DOHH2 (cell line): ENCODE measurements at regions not wholly inside any gene's neighbourhood (a gene's known extent, or its start where the extent isn't known, plus 50 kb on each side); places are given as distances from the start of the nearest gene placed in this dataset.

Experiments used
- EZH2phosphoT487 ChIP-seq: fragments of 200-600 bp; sonication (generic); IDR thresholded peaks from 2 replicates; pipeline ENCODE4 v1.6.1; 2017; ENCODE audit warnings: borderline replicate concordance, mild to moderate bottlenecking, antibody characterized with exemption, low read length, moderate library complexity, mixed read lengths
- TF ChIP-seq, protein P1 (sequence below): fragments of 200-600 bp; sonication (generic); IDR thresholded peaks from one replicate; pipeline ENCODE4 v1.5.1; 2014; ENCODE audit warnings: antibody characterized with exemption, mild to moderate bottlenecking, low read depth, low read length; ENCODE audit not compliant: poor library complexity, severe bottlenecking

DNA sequence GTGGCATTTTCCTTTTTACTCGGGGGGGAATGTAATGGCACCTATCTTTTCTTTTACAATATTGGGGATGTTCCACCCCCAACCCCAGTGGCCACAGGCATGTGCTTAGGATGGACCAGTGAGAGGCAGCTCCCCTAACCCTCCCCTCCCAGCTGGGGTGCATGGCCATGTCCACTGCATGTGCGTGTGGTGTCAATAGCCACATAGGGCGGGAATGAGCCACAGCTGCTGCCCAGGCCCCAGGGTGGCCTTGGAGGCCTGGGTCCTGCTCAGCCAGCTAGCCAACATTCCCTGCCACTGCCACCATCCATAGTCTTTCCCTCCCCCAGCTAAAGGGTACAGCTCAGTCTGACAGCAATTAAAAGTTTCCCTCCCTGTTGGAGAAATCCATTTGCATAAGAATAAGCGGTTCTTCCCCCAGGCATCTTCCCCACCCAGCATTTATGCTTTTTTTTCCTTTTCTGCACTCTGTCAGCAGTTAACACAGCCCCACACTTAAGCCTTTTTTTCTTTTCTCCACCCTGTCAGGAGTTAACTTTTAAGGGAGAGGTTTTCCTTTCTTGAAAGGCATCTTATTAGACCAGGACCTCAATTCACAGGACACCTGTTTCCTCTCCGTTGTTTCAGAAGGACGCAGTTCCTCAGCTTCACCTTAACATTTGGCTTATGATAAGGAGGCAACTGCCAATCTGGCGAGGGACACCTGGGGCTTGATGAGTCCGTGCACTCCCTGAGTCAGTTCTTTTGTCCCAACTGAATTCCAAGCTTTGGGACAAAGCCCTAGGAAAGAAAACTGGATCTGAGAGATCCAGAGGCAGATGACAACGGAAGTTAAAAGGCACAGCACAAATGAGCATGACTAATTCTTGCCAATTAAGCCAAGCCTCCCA lies 121.4 kb downstream of the TPBG start:
- TF ChIP-seq, protein P1, sequence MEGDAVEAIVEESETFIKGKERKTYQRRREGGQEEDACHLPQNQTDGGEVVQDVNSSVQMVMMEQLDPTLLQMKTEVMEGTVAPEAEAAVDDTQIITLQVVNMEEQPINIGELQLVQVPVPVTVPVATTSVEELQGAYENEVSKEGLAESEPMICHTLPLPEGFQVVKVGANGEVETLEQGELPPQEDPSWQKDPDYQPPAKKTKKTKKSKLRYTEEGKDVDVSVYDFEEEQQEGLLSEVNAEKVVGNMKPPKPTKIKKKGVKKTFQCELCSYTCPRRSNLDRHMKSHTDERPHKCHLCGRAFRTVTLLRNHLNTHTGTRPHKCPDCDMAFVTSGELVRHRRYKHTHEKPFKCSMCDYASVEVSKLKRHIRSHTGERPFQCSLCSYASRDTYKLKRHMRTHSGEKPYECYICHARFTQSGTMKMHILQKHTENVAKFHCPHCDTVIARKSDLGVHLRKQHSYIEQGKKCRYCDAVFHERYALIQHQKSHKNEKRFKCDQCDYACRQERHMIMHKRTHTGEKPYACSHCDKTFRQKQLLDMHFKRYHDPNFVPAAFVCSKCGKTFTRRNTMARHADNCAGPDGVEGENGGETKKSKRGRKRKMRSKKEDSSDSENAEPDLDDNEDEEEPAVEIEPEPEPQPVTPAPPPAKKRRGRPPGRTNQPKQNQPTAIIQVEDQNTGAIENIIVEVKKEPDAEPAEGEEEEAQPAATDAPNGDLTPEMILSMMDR, result no peak
- no peak for TF ChIP-seq EZH2phosphoT487
